ENCODE measurements at regions not wholly inside any gene's neighbourhood (a gene's known extent, or its start where the extent isn't known, plus 50 kb on each side); places are given as distances from the start of the nearest gene placed in this dataset.

DNA sequence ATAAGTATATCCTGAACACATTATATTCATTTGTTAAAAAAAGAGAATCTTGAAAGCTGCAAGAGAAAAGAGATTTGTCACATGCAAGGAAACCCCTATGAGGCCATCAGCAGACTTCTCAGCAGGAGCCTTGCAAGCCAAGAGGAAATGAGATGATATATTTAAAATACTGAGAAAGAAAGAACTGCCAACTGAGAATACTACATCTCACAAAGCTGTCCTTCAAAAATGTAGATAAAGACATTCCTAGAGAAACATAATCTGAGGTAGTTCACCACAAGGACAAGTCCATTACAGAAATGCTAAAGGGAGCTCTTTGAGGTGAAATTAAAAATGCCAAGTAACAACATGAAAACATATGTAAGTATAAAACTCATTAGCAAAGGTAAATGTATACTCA lies 224.4 kb upstream of the MBL2 start:
- TF ChIP-seq CTCF (IDR thresholded peaks at IDR 0.05) (no peak), POLR2A (IDR thresholded peaks at IDR 0.05) (no peak)
